LNCaP clone FGC (cell line): ENCODE measurements at regions not wholly inside any gene's neighbourhood (a gene's known extent, or its start where the extent isn't known, plus 50 kb on each side); places are given as distances from the start of the nearest gene placed in this dataset.
A peak's percentile ranks its signal among the peaks of the same experiment; 100 is the strongest.
"Not testable (repeated sequence)": the region's sequence is repeated elsewhere in the genome, so short reads cannot be mapped to it uniquely, and the experiment has no call there.

Experiments
- DNase-seq: peaks from one replicate; pipeline ENCODE4 v3.0.0-alpha.2; 2011; ENCODE audit warnings: low read depth
- H3K4me3 ChIP-seq: 2 replicates; pipeline ENCODE4 v1.5.1; 2011; ENCODE audit warnings: mild to moderate bottlenecking, low read depth, low read length, control low read depth
- TF ChIP-seq, protein P1 (sequence below): IDR thresholded peaks from 2 replicates; pipeline ENCODE4 v1.5.1; 2012; ENCODE audit warnings: mild to moderate bottlenecking; ENCODE audit not compliant: control insufficient read depth, insufficient read depth; ENCODE audit errors: extremely low read depth

DNA sequence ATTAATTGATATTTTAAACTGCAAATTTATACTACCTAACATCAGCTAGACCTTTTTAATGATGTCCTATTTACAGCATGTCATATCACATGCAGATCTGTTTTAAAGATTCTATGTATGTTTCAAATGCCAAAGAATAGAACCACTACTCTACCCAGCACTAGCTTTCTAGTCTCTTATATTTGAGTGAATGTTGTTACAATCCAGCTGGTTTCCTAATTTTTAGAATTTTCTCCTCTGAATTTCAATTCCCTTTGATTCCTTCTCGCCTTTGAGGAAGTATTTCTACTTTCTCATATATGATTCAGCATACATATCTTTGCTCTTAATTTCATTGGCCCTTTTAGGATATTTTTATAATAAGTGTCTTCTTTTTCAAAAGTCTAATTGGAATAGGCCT, 841.9 kb downstream of the TMTC2 start:
- TF ChIP-seq, protein P1, sequence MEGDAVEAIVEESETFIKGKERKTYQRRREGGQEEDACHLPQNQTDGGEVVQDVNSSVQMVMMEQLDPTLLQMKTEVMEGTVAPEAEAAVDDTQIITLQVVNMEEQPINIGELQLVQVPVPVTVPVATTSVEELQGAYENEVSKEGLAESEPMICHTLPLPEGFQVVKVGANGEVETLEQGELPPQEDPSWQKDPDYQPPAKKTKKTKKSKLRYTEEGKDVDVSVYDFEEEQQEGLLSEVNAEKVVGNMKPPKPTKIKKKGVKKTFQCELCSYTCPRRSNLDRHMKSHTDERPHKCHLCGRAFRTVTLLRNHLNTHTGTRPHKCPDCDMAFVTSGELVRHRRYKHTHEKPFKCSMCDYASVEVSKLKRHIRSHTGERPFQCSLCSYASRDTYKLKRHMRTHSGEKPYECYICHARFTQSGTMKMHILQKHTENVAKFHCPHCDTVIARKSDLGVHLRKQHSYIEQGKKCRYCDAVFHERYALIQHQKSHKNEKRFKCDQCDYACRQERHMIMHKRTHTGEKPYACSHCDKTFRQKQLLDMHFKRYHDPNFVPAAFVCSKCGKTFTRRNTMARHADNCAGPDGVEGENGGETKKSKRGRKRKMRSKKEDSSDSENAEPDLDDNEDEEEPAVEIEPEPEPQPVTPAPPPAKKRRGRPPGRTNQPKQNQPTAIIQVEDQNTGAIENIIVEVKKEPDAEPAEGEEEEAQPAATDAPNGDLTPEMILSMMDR, result no peak
- no peak overlapping the region for H3K4me3 ChIP-seq
- DNase-seq, result no peak

GRCh38 chr12:83527810-83528209, 841.1 kb downstream of the TMTC2 start:
- TF ChIP-seq, protein P1, result no peak
- DNase-seq, result no peak
- no peak overlapping the region for H3K4me3 ChIP-seq

GRCh38 chr12:83515306-83516026, 828.8 kb downstream of the TMTC2 start:
- TF ChIP-seq, protein P1, result no peak

GRCh38 chr12:83514372-83514771, 827.7 kb downstream of the TMTC2 start:
- DNase-seq, result peak; percentile 52
- no peak overlapping the region for H3K4me3 ChIP-seq
- TF ChIP-seq, protein P1, result no peak

More at GRCh38 chr12:83515306-83516026, 828.8 kb downstream of the TMTC2 start:
- DNase-seq, result no peak
- H3K4me3 ChIP-seq, result no peak overlapping the region

DNA sequence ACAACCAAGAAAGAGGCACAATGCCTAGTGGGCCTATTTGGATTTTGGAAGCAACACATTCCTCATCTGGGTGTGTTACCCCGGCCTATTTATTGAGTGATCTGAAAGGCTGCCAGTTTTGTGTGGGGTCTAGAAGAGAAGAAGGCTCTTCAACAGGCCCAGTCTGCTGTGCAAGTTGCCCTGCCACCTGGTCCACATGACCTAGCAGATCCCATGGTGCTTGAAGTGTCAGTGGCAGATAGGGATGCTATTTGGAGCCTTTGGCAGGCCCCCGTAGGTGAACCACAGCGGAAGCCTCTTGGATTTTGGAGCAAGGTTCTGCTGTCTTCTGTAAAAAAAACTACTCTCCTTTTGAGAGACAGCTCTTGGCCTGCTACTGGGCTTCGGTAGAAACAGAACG, 820.1 kb downstream of the TMTC2 start:
- TF ChIP-seq, protein P1, result no peak
- no peak overlapping the region for H3K4me3 ChIP-seq
- DNase-seq, result no peak

DNA sequence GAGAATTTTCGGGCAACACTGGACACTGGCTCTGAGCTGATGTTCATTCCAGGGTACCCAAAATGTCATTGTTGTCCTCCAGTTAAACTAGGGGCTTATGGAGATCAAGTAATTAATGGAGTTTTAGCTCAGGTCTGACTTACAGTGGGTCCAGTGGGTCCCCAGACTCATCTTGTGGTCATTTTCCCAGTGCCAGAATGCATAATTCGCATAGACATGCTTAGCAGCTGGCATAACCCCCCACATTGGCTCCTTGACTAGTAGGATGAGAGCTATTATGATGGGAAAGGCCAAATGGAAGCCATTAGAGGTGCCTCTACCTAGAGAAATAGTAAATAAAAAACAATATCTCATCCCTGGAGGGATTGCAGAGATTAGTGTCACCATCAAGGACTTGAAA, 818.9 kb downstream of the TMTC2 start:
- no peak overlapping the region for H3K4me3 ChIP-seq
- no peak for DNase-seq
- TF ChIP-seq, protein P1, result no peak

DNA sequence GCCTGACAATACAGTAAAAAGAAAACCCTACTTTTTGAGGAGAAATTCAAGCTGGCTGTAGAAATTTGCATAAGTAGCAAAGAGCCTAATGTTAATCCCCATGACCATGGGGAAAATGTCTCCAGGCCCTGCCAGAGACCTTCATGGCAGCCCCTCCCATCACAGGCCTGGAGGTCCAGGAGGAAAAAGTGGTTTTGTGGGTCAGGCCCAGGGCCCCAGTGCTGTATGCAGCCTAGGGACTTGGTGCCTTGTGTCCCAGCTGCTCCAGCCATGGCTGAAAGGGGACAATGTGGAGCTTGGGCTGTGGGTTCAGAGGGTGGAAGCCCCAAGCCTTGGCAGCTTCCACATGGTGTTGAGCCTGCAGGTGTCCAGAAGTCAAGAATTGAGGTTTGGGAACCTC, 813.2 kb downstream of the TMTC2 start:
- DNase-seq, H3K4me3 ChIP-seq: not testable (repeated sequence)

DNA sequence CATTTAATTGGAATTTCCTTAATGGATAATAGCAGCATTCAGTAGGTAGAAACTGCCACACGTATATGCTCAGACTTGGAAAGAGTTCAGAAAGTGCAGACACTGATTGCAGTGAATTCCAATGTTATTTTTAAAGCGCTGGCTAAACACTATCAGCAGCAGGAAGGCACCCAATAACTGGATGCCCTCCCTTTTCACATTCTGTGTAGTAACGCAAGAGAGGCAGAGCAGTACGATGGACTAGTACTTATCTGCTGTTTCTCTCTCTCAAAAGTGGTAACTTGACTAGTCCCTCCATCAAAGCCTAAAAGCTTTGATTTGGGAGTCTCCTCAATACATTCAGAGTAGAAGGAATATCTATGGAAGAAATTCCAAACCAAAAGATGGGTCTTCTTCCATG, 791.0 kb downstream of the TMTC2 start:
- TF ChIP-seq, protein P1, result no peak

More for the DNA sequence above, 791.0 kb downstream of the TMTC2 start:
- DNase-seq, result no peak
- no peak overlapping the region for H3K4me3 ChIP-seq
